Heart left ventricle (tissue), 13 donors: ENCODE measurements at regions not wholly inside any gene's neighbourhood (a gene's known extent, or its start where the extent isn't known, plus 50 kb on each side); places are given as distances from the start of the nearest gene placed in this dataset.

Source experiments
- POLR2A ChIP-seq, 2 donors: fragments of 450-650 bp; IDR thresholded peaks; one replicate each; pipeline ENCODE4 v1.6.1; 2017; ENCODE audit warnings: antibody characterized with exemption in 2 of 2, mild to moderate bottlenecking in 2 of 2, moderate library complexity in 2 of 2
- TF ChIP-seq, protein P1 (sequence below), 12 donors: fragments of 200-600 bp; sonication (generic) in 4 of 12; IDR thresholded peaks; one replicate each; pipeline versions ENCODE4 v1.5.0 to v1.8.0; 2018 to 2022; ENCODE audit warnings: antibody characterized with exemption in 12 of 12, mild to moderate bottlenecking in 5 of 12
- donor health status: ischemic (EF 13 %, LVEDD 7.1; RV severe dilation, severe dysfunction).
- donor health status: DM: no; HTN: yes; CAD: no.
- donor health status: DM: no; HTN: no; CAD: no.
- donor health status: ischemic (EF 25% LVEDD 6.9; RV normal size, moderate dysfunction).
- donor health status: ischemic (EF 25% LVEDD 5.7; RV mildly dilated, moderate dysfunction).
- donor health status: ischemic (EF 35%, LVEDD 5.7; RV mildly dilated, moderate dysfunction).
- donor health status: nonischemic (EF 11% LVEDD 7.7; RV severe dilation, severe dysfunction).
- donor health status: DM: yes; HTN: yes; CAD: no.
- donor health status: PGD.
- donor health status: ischemic (EF 29% LVEDD 5.4; RV normal size, mild dysfunction).
- donor health status: nonischemic (EF 23%, LVEDD 6.1; RV moderate dilation, normal function).

DNA sequence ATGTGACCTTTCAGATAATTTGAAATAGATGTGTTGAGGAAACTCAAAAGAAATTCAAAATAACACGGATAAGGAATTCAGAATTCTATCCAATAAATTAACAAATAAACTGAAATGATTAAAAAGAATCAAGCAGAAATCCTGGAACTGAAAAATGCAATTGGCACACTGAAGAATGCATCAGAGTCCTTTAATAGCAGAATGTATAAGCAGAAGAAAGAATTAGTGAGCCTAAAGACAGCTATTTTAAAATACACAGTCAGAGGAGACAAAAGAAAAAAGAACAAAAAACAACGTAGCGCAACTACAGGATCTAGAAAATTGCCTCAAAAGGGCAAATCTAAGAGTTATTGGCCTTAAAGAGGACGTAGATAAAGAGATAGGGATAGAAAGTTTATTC, 99.6 kb upstream of the SAMSN1 start:
- TF ChIP-seq, protein P1, sequence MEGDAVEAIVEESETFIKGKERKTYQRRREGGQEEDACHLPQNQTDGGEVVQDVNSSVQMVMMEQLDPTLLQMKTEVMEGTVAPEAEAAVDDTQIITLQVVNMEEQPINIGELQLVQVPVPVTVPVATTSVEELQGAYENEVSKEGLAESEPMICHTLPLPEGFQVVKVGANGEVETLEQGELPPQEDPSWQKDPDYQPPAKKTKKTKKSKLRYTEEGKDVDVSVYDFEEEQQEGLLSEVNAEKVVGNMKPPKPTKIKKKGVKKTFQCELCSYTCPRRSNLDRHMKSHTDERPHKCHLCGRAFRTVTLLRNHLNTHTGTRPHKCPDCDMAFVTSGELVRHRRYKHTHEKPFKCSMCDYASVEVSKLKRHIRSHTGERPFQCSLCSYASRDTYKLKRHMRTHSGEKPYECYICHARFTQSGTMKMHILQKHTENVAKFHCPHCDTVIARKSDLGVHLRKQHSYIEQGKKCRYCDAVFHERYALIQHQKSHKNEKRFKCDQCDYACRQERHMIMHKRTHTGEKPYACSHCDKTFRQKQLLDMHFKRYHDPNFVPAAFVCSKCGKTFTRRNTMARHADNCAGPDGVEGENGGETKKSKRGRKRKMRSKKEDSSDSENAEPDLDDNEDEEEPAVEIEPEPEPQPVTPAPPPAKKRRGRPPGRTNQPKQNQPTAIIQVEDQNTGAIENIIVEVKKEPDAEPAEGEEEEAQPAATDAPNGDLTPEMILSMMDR (IDR thresholded peaks at IDR 0.05), result no peak
- no peak for TF ChIP-seq POLR2A (IDR thresholded peaks at IDR 0.05)
